CD4-positive, alpha-beta T cell treated with Interleukin-10 for 1 hour (primary cell): ENCODE measurements at regions not wholly inside any gene's neighbourhood (a gene's known extent, or its start where the extent isn't known, plus 50 kb on each side); places are given as distances from the start of the nearest gene placed in this dataset.
"Not testable (repeated sequence)": the region's sequence is repeated elsewhere in the genome, so short reads cannot be mapped to it uniquely, and the experiment has no call there.

Experiments used
- DNase-seq: peaks from one replicate; pipeline ENCODE4 v3.0.0-alpha.2; 2020

DNA sequence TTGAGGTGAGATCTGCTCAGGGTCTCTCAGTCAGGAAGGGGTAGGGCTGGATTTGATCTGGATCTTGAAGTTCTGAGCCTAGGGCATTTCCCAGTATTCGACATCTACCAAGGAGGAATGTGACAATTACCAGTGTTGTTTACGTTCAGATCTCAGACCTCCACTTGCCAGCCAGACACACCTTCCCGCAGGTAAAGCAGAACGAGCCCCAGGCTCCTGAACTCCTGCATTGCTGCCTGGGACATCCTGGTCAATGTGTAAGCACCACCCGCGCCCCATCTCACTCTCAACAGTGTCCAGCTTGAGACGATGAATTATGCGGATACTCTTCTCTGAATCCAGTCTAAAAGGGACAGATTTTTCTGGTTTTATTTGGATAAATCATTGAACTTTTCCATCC is 56.7 kb upstream of the PTCH1 start:
- DNase-seq = no peak

DNA sequence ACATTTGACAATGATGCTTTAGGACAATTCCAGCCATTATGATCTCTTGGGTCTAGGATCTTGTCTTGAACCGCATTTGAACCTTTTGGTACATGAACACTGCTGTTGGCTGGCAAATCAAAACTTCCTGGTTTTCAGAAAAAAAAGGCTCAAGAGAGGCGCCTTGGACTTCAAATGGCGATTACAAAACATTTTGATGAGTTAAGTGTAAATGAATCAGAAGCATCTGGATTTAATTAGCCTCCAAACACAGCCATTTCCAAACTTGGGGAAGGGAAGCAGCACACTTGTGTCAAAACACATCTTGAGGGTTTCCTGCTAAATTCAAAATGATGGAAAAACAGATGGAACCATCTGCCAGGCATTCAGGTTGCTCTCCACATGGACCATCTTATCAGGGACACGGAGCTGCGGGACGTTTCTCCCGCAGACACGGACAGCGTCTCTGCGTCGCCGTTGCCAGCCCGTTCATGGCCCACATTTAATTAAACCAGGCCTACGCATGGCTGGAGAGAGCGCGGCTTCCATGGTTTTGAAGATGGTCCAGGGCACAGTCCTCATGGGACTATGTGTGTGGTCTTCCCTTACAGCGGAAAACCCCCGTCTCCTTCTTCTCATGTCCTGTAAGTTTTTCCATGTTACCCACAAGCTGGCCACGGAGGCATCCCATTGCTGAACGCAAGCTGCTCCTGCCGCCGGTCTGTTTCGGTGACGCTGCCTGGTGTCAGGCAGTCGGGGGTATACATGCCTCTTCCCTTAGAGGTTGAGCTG is 55.8 kb upstream of the PTCH1 start:
- no peak for DNase-seq

GRCh38 chr9:95570646-95571045 is 53.9 kb upstream of the PTCH1 start:
- DNase-seq = no peak

GRCh38 chr9:95570150-95570549 is 53.4 kb upstream of the PTCH1 start:
- no peak for DNase-seq

DNA sequence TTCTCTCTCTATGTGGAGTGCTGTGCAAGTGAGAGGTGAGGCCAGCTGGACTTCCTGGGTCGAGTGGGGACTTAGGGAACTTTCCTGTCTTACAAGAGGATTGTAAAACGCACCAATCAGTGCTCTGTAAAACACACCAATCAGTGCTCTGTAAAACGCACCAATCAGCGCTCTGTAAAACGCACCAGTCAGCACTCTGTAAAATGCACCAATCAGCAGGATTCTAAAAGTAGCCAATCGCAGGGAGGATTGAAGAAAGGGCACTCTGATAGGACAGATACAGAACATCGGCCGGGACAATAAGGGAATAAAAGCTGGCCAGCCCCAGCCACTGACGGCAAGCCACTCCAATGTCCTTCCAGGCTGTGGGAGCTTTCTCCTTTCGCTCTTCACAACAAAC is 52.0 kb upstream of the PTCH1 start:
- DNase-seq = not testable (repeated sequence)
